Body of pancreas (tissue), 4 donors: ENCODE measurements at regions not wholly inside any gene's neighbourhood (a gene's known extent, or its start where the extent isn't known, plus 50 kb on each side); places are given as distances from the start of the nearest gene placed in this dataset.

Experiments
- POLR2A ChIP-seq, 3 donors: fragments of 450-650 bp; IDR thresholded peaks; one replicate each; pipeline ENCODE4 v1.6.1; 2016; ENCODE audit warnings: antibody characterized with exemption in 3 of 3, mild to moderate bottlenecking in 2 of 3
- TF ChIP-seq, protein P1 (sequence below), 7 experiments: fragments of 450-650 bp in 4 of 7; fragments of 200-600 bp in 3 of 7; sonication (generic) in 3 of 7; IDR thresholded peaks; one replicate each; pipeline ENCODE4 v1.5.1; 2016 to 2019; ENCODE audit warnings: antibody characterized with exemption in 7 of 7

- TF ChIP-seq, protein P1, sequence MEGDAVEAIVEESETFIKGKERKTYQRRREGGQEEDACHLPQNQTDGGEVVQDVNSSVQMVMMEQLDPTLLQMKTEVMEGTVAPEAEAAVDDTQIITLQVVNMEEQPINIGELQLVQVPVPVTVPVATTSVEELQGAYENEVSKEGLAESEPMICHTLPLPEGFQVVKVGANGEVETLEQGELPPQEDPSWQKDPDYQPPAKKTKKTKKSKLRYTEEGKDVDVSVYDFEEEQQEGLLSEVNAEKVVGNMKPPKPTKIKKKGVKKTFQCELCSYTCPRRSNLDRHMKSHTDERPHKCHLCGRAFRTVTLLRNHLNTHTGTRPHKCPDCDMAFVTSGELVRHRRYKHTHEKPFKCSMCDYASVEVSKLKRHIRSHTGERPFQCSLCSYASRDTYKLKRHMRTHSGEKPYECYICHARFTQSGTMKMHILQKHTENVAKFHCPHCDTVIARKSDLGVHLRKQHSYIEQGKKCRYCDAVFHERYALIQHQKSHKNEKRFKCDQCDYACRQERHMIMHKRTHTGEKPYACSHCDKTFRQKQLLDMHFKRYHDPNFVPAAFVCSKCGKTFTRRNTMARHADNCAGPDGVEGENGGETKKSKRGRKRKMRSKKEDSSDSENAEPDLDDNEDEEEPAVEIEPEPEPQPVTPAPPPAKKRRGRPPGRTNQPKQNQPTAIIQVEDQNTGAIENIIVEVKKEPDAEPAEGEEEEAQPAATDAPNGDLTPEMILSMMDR (IDR thresholded peaks at IDR 0.05), result no peak
- TF ChIP-seq POLR2A (IDR thresholded peaks at IDR 0.05), result no peak
Observed at GRCh38 chr14:98594156-98594555, 677.8 kb downstream of the BCL11B start.
